Adrenal gland (tissue), 9 donors: ENCODE measurements at regions not wholly inside any gene's neighbourhood (a gene's known extent, or its start where the extent isn't known, plus 50 kb on each side); places are given as distances from the start of the nearest gene placed in this dataset.

Source experiments
- DNase-seq, 7 donors: peaks; one replicate each; pipeline ENCODE4 v3.0.0-alpha.2; 2019 to 2020
- H3K27ac ChIP-seq, 5 donors: fragments of 200-600 bp; sonication (generic) in 4 of 5; 1 replicate in 3 of 5; 2 replicates in 2 of 5; pipeline versions ENCODE4 v1.5.1 to v1.8.0; 2016 to 2020; ENCODE audit warnings: mild to moderate bottlenecking in 1 of 5
- H3K27me3 ChIP-seq: fragments of 200-600 bp; 2 replicates; pipeline ENCODE4 v1.8.0; 2021
- H3K36me3 ChIP-seq, 2 donors: fragments of 200-600 bp; replicated peaks in 1 of 2; 1 replicate in 1 of 2; 2 replicates in 1 of 2; pipeline versions ENCODE4 v1.5.1 to v1.8.0; 2018 to 2022
- H3K4me1 ChIP-seq, 2 donors: fragments of 200-600 bp; replicated peaks in 1 of 2; 1 replicate in 1 of 2; 2 replicates in 1 of 2; pipeline versions ENCODE4 v1.5.1 to v1.8.0; 2018 to 2021
- H3K4me3 ChIP-seq, 4 donors: fragments of 200-600 bp; sonication (generic) in 3 of 4; one replicate each; pipeline ENCODE4 v1.5.1; 2016 to 2018
- H3K9me3 ChIP-seq, 3 donors: fragments of 200-600 bp; sonication (generic) in 1 of 3; replicated peaks in 1 of 3; 1 replicate in 2 of 3; 2 replicates in 1 of 3; pipeline versions ENCODE4 v1.5.1 to v1.8.0; 2016 to 2021
- CTCF ChIP-seq, 6 experiments: fragments of 450-650 bp in 4 of 6; fragments of 200-600 bp in 2 of 6; sonication (generic) in 1 of 6; IDR thresholded peaks; 1 replicate in 5 of 6; 2 replicates in 1 of 6; pipeline versions ENCODE4 v1.5.1 to v1.8.0; 2016 to 2021; ENCODE audit warnings: antibody characterized with exemption in 6 of 6, mild to moderate bottlenecking in 2 of 6, moderate library complexity in 1 of 6
- POLR2A ChIP-seq, 2 donors: fragments of 450-650 bp; IDR thresholded peaks; one replicate each; pipeline ENCODE4 v1.6.1; 2017; ENCODE audit warnings: antibody characterized with exemption in 2 of 2, mild to moderate bottlenecking in 2 of 2, moderate library complexity in 1 of 2
- WGBS, 4 donors: extraction: QIAGEN DNeasy Blood & Tissue Kit in 2 of 4; methylation state at CpG; one replicate each; pipeline versions ENCODE4 v1.1.5 to v1.1.7; 2013 to 2017; 5-methylcytosine and 5-hydroxymethylcytosine counted together
- intact Hi-C, 2 donors: fragments of 100-400 bp; cut with DNase I; formaldehyde crosslinking; loops; one replicate each; pipeline versions ENCODE4 v1.14.1 to v1.15.0; 2022 to 2023
- donor health status: healthy with polysubstance abuse.
- donor health status: Bipolar disorder and iron deficiency.
- donor health status: DM: yes; HTN: yes; CAD: no.
- donor health status: DM: no; HTN: no; CAD: no.
- donor health status: DM: no; HTN: no; CAD: no.

GRCh38 chr2:139746901-139747300 lies 966.7 kb upstream of the NXPH2 start:
- DNase-seq, result no peak
- no peaks in the 10 kb centered on the region for H3K36me3 ChIP-seq
- TF ChIP-seq CTCF (IDR thresholded peaks at IDR 0.05), result no peak
- no peak for TF ChIP-seq POLR2A (IDR thresholded peaks at IDR 0.05)
- H3K4me3 ChIP-seq, result no peak overlapping the region
- WGBS, 4 donors, result 79 to 89% (median 85%) methylated on average over 11 of the region's 11 CpGs
- no peaks in the 10 kb centered on the region for H3K27me3 ChIP-seq
- H3K9me3 ChIP-seq, result no peaks in the 10 kb centered on the region
- intact Hi-C loops, result no loop called here
- H3K27ac ChIP-seq, result no peak overlapping the region
- no peaks in the 10 kb centered on the region for H3K4me1 ChIP-seq

- WGBS, 4 donors, result 60 to 76% (median 68%) methylated on average over 4 of the region's 4 CpGs
- no peak for DNase-seq
- intact Hi-C loops, result no loop called here
Measured at GRCh38 chr2:139744273-139744672, 964.1 kb upstream of the NXPH2 start.

GRCh38 chr2:139742216-139743172 lies 962.3 kb upstream of the NXPH2 start:
- no peaks in the 10 kb centered on the region for H3K27me3 ChIP-seq
- DNase-seq, result no peak
- WGBS, 4 donors, result 73 to 85% (median 79%) methylated on average over 8 of the region's 8 CpGs
- H3K4me3 ChIP-seq, result no peak overlapping the region
- intact Hi-C loops, result no loop called here
- H3K4me1 ChIP-seq, result no peaks in the 10 kb centered on the region
- no peak for TF ChIP-seq POLR2A (IDR thresholded peaks at IDR 0.05)
- TF ChIP-seq CTCF (IDR thresholded peaks at IDR 0.05), result no peak
- H3K27ac ChIP-seq, result no peak overlapping the region
- no peaks in the 10 kb centered on the region for H3K9me3 ChIP-seq
- no peaks in the 10 kb centered on the region for H3K36me3 ChIP-seq

More at GRCh38 chr2:139744273-139744672, 964.1 kb upstream of the NXPH2 start:
- Histone ChIP-seq H3K4me1 (no peaks in the 10 kb centered on the region), H3K9me3 (no peaks in the 10 kb centered on the region), H3K4me3 (no peak overlapping the region), H3K36me3 (no peaks in the 10 kb centered on the region), H3K27me3 (no peaks in the 10 kb centered on the region), H3K27ac (no peak overlapping the region)
- TF ChIP-seq CTCF (IDR thresholded peaks at IDR 0.05) (no peak), POLR2A (IDR thresholded peaks at IDR 0.05) (no peak)

GRCh38 chr2:139737659-139738058 lies 957.5 kb upstream of the NXPH2 start:
- intact Hi-C loops, result no loop called here
- 79 to 81% (median 81%) methylated on average over 2 of the region's 2 CpGs for WGBS, 4 donors
- DNase-seq, result no peak
- Histone ChIP-seq H3K36me3 (no peaks in the 10 kb centered on the region), H3K4me1 (no peaks in the 10 kb centered on the region), H3K4me3 (no peak overlapping the region), H3K27ac (no peak overlapping the region), H3K27me3 (no peaks in the 10 kb centered on the region), H3K9me3 (no peaks in the 10 kb centered on the region)
- TF ChIP-seq POLR2A (IDR thresholded peaks at IDR 0.05), result no peak
- no peak for TF ChIP-seq CTCF (IDR thresholded peaks at IDR 0.05)
